ENCODE measurements at regions not wholly inside any gene's neighbourhood (a gene's known extent, or its start where the extent isn't known, plus 50 kb on each side); places are given as distances from the start of the nearest gene placed in this dataset.
"Not testable (repeated sequence)": the region's sequence is repeated elsewhere in the genome, so short reads cannot be mapped to it uniquely, and the experiment has no call there.

DNA sequence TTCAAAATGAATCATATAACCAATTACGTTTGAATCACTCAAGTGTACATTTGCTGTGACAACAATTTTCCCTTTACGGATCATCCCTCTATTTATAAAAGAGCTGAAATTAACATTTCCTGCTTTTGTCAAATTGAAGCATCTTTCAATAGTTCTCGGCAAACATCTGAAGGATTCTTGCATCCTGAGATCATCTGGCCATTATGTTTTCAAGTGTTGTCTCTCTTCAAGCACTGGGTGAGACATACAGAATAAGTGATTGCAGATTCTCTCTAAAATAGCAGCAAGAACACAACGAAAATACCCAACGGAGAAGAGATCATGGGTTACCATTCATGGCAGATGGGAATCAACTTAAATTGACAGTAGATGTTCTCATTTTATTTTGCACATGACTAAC, 283.4 kb upstream of the GRAMD2B start:
- DNase-seq (ENCODE audit: low spot score in 2 of 2) = no peak
- H3K27ac ChIP-seq = no peak overlapping the region
- no peak overlapping the region for H3K4me3 ChIP-seq
- no peaks in the 10 kb centered on the region for H3K36me3 ChIP-seq
- peaks cover 15% of the 10 kb centered on the region for H3K4me1 ChIP-seq
- H3K27me3 ChIP-seq = no peaks in the 10 kb centered on the region
- no peaks in the 10 kb centered on the region for H3K9me3 ChIP-seq
- 27% methylated on average over 5 of the region's 5 CpGs for WGBS
- TF ChIP-seq EP300 (IDR thresholded peaks at IDR 0.05) (no peak), POLR2AphosphoS5 (IDR thresholded peaks at IDR 0.05) (no peak), POLR2A (IDR thresholded peaks at IDR 0.05) (no peak)
- TF ChIP-seq, protein P1, sequence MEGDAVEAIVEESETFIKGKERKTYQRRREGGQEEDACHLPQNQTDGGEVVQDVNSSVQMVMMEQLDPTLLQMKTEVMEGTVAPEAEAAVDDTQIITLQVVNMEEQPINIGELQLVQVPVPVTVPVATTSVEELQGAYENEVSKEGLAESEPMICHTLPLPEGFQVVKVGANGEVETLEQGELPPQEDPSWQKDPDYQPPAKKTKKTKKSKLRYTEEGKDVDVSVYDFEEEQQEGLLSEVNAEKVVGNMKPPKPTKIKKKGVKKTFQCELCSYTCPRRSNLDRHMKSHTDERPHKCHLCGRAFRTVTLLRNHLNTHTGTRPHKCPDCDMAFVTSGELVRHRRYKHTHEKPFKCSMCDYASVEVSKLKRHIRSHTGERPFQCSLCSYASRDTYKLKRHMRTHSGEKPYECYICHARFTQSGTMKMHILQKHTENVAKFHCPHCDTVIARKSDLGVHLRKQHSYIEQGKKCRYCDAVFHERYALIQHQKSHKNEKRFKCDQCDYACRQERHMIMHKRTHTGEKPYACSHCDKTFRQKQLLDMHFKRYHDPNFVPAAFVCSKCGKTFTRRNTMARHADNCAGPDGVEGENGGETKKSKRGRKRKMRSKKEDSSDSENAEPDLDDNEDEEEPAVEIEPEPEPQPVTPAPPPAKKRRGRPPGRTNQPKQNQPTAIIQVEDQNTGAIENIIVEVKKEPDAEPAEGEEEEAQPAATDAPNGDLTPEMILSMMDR (IDR thresholded peaks at IDR 0.05) = no peak

DNA sequence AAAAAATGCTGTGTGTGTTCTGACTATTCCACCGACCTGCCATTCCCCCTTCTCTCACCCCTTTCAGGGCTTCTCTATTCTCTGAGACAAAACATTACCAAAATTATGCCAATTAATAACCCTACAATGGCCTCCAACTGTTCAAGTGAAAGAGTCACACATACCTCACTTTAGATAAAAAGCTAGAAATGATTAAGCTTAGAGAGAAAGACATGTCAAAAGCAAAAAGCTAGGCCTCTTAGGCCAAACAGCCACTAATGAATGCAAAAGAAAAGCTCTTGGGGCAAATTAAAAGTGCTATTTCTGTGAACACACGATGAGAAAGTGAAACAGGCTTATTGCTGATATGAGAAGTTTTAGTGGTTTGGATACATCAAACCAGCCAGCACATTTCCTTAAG, 279.6 kb upstream of the GRAMD2B start:
- WGBS = 74% methylated on average over 2 of the region's 2 CpGs
- H3K4me1 ChIP-seq = peaks cover 6% of the 10 kb centered on the region
- TF ChIP-seq POLR2A (IDR thresholded peaks at IDR 0.05) (no peak), EP300 (IDR thresholded peaks at IDR 0.05) (no peak), POLR2AphosphoS5 (IDR thresholded peaks at IDR 0.05) (no peak)
- TF ChIP-seq, protein P1 (IDR thresholded peaks at IDR 0.05) = no peak
- no peak for DNase-seq (ENCODE audit: low spot score in 2 of 2)
- H3K36me3 ChIP-seq = no peaks in the 10 kb centered on the region
- no peak overlapping the region for H3K4me3 ChIP-seq
- no peak overlapping the region for H3K27ac ChIP-seq
- H3K9me3 ChIP-seq = no peaks in the 10 kb centered on the region
- no peaks in the 10 kb centered on the region for H3K27me3 ChIP-seq

DNA sequence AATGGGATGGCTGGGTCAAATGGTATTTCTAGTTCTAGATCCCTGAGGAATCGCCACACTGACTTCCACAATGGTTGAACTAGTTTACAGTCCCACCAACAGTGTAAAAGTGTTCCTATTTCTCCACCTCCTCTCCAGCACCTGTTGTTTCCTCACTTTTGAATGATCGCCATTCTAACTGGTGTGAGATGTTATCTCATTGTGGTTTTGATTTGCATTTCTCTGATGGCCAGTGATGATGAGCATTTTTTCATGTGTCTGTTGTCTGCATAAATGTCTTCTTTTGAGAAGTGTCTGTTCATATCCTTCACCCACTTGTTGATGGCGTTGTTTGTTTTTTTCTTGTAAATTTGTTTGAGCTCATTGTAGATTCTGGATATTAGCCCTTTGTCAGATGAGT, 272.9 kb upstream of the GRAMD2B start:
- H3K27me3 ChIP-seq; H3K4me1 ChIP-seq; H3K4me3 ChIP-seq; H3K27ac ChIP-seq; DNase-seq (ENCODE audit: low spot score in 2 of 2); H3K9me3 ChIP-seq; H3K36me3 ChIP-seq: not testable (repeated sequence)
- WGBS = 98% methylated on average over 3 of the region's 3 CpGs

DNA sequence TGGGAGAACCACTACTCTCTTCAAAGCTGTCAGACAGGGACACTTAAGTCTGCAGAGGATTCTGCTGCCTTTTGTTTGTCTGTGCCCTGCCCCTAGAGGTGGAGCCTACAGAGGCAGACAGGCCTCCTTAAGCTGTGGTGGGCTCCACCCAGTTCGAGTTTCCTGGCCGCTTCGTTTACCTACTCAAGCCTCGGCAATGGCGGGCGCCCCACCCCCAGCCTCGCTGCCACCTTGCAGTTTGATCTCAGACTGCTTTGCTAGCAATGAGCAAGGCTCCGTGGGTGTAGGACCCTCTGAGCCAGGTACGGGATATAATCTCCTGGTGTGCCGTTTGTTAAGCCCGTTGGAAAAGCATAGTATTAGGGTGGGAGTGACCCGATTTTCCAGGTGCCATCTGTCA, 267.9 kb upstream of the GRAMD2B start:
- not testable (repeated sequence) for DNase-seq (ENCODE audit: low spot score in 2 of 2); H3K36me3 ChIP-seq; H3K27me3 ChIP-seq; H3K9me3 ChIP-seq; H3K27ac ChIP-seq; H3K4me1 ChIP-seq; H3K4me3 ChIP-seq
- 97% methylated on average over 12 of the region's 12 CpGs for WGBS

DNA sequence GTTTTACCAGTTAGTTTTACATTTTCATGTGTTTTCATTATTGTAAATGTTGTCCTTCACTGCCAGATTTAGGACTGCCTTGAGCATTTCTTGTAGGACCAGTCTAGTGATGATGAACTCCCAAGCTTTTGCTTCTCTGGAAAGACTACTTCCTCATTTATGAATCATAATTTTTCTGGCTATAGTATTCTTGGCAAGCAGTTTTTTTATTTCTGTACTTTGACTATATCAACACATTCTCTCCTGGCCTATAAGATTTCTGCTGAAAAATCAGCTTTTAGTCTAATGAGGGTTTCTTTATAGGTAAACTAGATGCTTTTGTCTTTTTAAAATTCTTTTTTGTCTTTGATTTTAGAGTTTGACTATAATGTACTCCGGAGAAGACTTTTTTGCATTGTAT, 256.8 kb upstream of the GRAMD2B start:
- Histone ChIP-seq H3K27ac (no peak overlapping the region), H3K27me3 (no peaks in the 10 kb centered on the region), H3K4me1 (no peaks in the 10 kb centered on the region), H3K36me3 (no peaks in the 10 kb centered on the region), H3K4me3 (no peak overlapping the region), H3K9me3 (peaks cover 16% of the 10 kb centered on the region)
- TF ChIP-seq POLR2AphosphoS5 (IDR thresholded peaks at IDR 0.05) (no peak), EP300 (IDR thresholded peaks at IDR 0.05) (no peak), POLR2A (IDR thresholded peaks at IDR 0.05) (no peak)
- TF ChIP-seq, protein P1 (IDR thresholded peaks at IDR 0.05) = no peak
- 100% methylated on average over 1 of the region's 1 CpG for WGBS
- no peak for DNase-seq (ENCODE audit: low spot score in 2 of 2)

DNA sequence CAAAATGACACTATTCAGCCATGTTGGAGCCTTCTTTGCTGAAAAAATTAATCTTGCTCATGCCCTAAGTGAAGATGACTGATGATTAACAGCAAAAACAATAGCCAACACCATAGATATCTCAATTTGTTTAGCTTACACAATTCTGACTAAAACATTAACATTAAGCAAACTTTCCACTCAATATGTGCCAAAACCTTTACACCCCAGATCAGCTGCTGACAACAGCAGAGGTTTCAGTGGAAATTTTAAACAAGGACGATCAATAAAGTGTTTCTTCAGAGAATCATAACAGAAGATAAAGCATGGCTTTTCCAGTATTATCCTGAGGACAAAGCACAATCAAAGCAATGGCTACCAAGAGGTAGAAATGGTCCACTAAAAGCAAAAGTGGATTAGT, 254.4 kb upstream of the GRAMD2B start:
- 94% methylated on average over 1 of the region's 1 CpG for WGBS
- Histone ChIP-seq H3K27me3 (no peaks in the 10 kb centered on the region), H3K27ac (no peak overlapping the region), H3K36me3 (no peaks in the 10 kb centered on the region), H3K9me3 (peaks cover 16% of the 10 kb centered on the region), H3K4me1 (no peaks in the 10 kb centered on the region), H3K4me3 (no peak overlapping the region)
- no peak for TF ChIP-seq POLR2AphosphoS5 (IDR thresholded peaks at IDR 0.05)
- no peak for TF ChIP-seq POLR2A (IDR thresholded peaks at IDR 0.05)
- no peak for TF ChIP-seq EP300 (IDR thresholded peaks at IDR 0.05)
- TF ChIP-seq, protein P1 (IDR thresholded peaks at IDR 0.05) = no peak
- no peak for DNase-seq (ENCODE audit: low spot score in 2 of 2)

All from suprapubic skin (tissue), 4 donors.